Muscle layer of duodenum (tissue), 2 donors: ENCODE measurements at regions not wholly inside any gene's neighbourhood (a gene's known extent, or its start where the extent isn't known, plus 50 kb on each side); places are given as distances from the start of the nearest gene placed in this dataset.

Experiments
- H3K27ac ChIP-seq: one replicate; pipeline ENCODE4 v1.7.0; 2013; ENCODE audit warnings: mild to moderate bottlenecking, low read length
- H3K27me3 ChIP-seq: one replicate; pipeline ENCODE4 v1.7.0; 2013; ENCODE audit warnings: low read depth, mild to moderate bottlenecking, control low read depth, low read length
- H3K36me3 ChIP-seq, 2 donors: one replicate each; pipeline ENCODE4 v1.7.0; 2013; ENCODE audit warnings: low read length in 2 of 2, control low read depth in 1 of 2, mild to moderate bottlenecking in 1 of 2; ENCODE audit not compliant: insufficient read depth in 2 of 2, control insufficient read depth in 1 of 2
- H3K4me1 ChIP-seq, 2 donors: one replicate each; pipeline ENCODE4 v1.7.0; 2013; ENCODE audit warnings: low read length in 2 of 2, mild to moderate bottlenecking in 2 of 2, control low read depth in 1 of 2, moderate library complexity in 1 of 2; ENCODE audit not compliant: insufficient read depth in 2 of 2, control insufficient read depth in 1 of 2
- H3K4me3 ChIP-seq, 2 donors: one replicate each; pipeline ENCODE4 v1.7.0; 2013; ENCODE audit warnings: low read length in 2 of 2, low read depth in 1 of 2, mild to moderate bottlenecking in 1 of 2
- H3K9me3 ChIP-seq, 2 donors: one replicate each; pipeline ENCODE4 v1.7.0; 2013; ENCODE audit warnings: low read length in 2 of 2, control low read depth in 1 of 2, mild to moderate bottlenecking in 1 of 2; ENCODE audit not compliant: control insufficient read depth in 1 of 2
- donor health status: healthy.

- Histone ChIP-seq H3K4me3 (no peak overlapping the region), H3K4me1 (no peaks in the 10 kb centered on the region), H3K27me3 (no peaks in the 10 kb centered on the region), H3K9me3 (no peaks in the 10 kb centered on the region), H3K27ac (no peak overlapping the region), H3K36me3 (no peaks in the 10 kb centered on the region)
Measured at GRCh38 chr2:78486565-78486964, 538.9 kb upstream of the REG3G start.

- Histone ChIP-seq H3K4me3 (no peak overlapping the region), H3K4me1 (no peaks in the 10 kb centered on the region), H3K27ac (no peak overlapping the region), H3K27me3 (no peaks in the 10 kb centered on the region), H3K9me3 (peaks cover 0 to 8% of the 10 kb centered on the region in 2 donors), H3K36me3 (no peaks in the 10 kb centered on the region)
Measured at GRCh38 chr2:78498125-78498524, 527.4 kb upstream of the REG3G start.

- no peaks in the 10 kb centered on the region for H3K27me3 ChIP-seq
- H3K27ac ChIP-seq: no peak overlapping the region
- no peaks in the 10 kb centered on the region for H3K36me3 ChIP-seq
- H3K4me3 ChIP-seq: no peak overlapping the region
- H3K4me1 ChIP-seq: no peaks in the 10 kb centered on the region
- H3K9me3 ChIP-seq: no peaks in the 10 kb centered on the region
Measured at GRCh38 chr2:78506301-78506700, 519.2 kb upstream of the REG3G start.

GRCh38 chr2:78521938-78522337 lies 503.6 kb upstream of the REG3G start:
- Histone ChIP-seq H3K27me3 (no peaks in the 10 kb centered on the region), H3K9me3 (no peaks in the 10 kb centered on the region)

GRCh38 chr2:78532762-78533379 lies 492.6 kb upstream of the REG3G start:
- Histone ChIP-seq H3K9me3 (no peaks in the 10 kb centered on the region), H3K27me3 (no peaks in the 10 kb centered on the region), H3K27ac (no peak overlapping the region), H3K36me3 (no peaks in the 10 kb centered on the region), H3K4me3 (no peak overlapping the region), H3K4me1 (no peaks in the 10 kb centered on the region)

More at GRCh38 chr2:78521938-78522337, 503.6 kb upstream of the REG3G start:
- Histone ChIP-seq H3K4me3 (no peak overlapping the region), H3K27ac (no peak overlapping the region), H3K36me3 (no peaks in the 10 kb centered on the region), H3K4me1 (no peaks in the 10 kb centered on the region)

GRCh38 chr2:78535395-78535794 lies 490.1 kb upstream of the REG3G start:
- Histone ChIP-seq H3K36me3 (no peaks in the 10 kb centered on the region), H3K4me1 (no peaks in the 10 kb centered on the region), H3K9me3 (no peaks in the 10 kb centered on the region), H3K27ac (no peak overlapping the region), H3K4me3 (no peak overlapping the region), H3K27me3 (no peaks in the 10 kb centered on the region)

GRCh38 chr2:78538322-78538721 lies 487.2 kb upstream of the REG3G start:
- Histone ChIP-seq H3K27ac (no peak overlapping the region), H3K4me3 (no peak overlapping the region), H3K4me1 (no peaks in the 10 kb centered on the region), H3K9me3 (peaks cover 0 to 4% of the 10 kb centered on the region in 2 donors), H3K27me3 (no peaks in the 10 kb centered on the region), H3K36me3 (no peaks in the 10 kb centered on the region)

- Histone ChIP-seq H3K27me3 (no peaks in the 10 kb centered on the region), H3K4me1 (no peaks in the 10 kb centered on the region), H3K27ac (no peak overlapping the region), H3K36me3 (no peaks in the 10 kb centered on the region), H3K4me3 (no peak overlapping the region), H3K9me3 (peaks cover 0 to 4% of the 10 kb centered on the region in 2 donors)
Measured at GRCh38 chr2:78540255-78540654, 485.2 kb upstream of the REG3G start.

- H3K4me1 ChIP-seq: no peaks in the 10 kb centered on the region
- H3K9me3 ChIP-seq: peaks cover 0 to 4% of the 10 kb centered on the region in 2 donors
- no peaks in the 10 kb centered on the region for H3K36me3 ChIP-seq
- no peak overlapping the region for H3K4me3 ChIP-seq
- no peak overlapping the region for H3K27ac ChIP-seq
- no peaks in the 10 kb centered on the region for H3K27me3 ChIP-seq
Measured at GRCh38 chr2:78541088-78541450, 484.4 kb upstream of the REG3G start.

- Histone ChIP-seq H3K27me3 (no peaks in the 10 kb centered on the region), H3K27ac (no peak overlapping the region), H3K9me3 (peaks cover 0 to 4% of the 10 kb centered on the region in 2 donors), H3K36me3 (no peaks in the 10 kb centered on the region), H3K4me1 (no peaks in the 10 kb centered on the region), H3K4me3 (no peak overlapping the region)
Measured at GRCh38 chr2:78541451-78542267, 483.8 kb upstream of the REG3G start.

GRCh38 chr2:78546843-78547242 lies 478.7 kb upstream of the REG3G start:
- peaks cover 0 to 4% of the 10 kb centered on the region in 2 donors for H3K9me3 ChIP-seq
- no peaks in the 10 kb centered on the region for H3K36me3 ChIP-seq
- H3K4me3 ChIP-seq: no peak overlapping the region
- H3K27me3 ChIP-seq: no peaks in the 10 kb centered on the region
- H3K27ac ChIP-seq: no peak overlapping the region
- no peaks in the 10 kb centered on the region for H3K4me1 ChIP-seq
